Epidermal melanocyte (primary cell): ENCODE measurements at regions not wholly inside any gene's neighbourhood (a gene's known extent, or its start where the extent isn't known, plus 50 kb on each side); places are given as distances from the start of the nearest gene placed in this dataset.
A peak's percentile ranks its signal among the peaks of the same experiment; 100 is the strongest.
"Not testable (repeated sequence)": the region's sequence is repeated elsewhere in the genome, so short reads cannot be mapped to it uniquely, and the experiment has no call there.

Experiments used
- DNase-seq: peaks from one replicate; pipeline ENCODE4 v3.0.0; 2011; ENCODE audit warnings: low spot score; ENCODE audit not compliant: insufficient read length

- peak; percentile 53 for DNase-seq
These were observed 160.4 kb downstream of the CPEB2 start for GRCh38 chr4:15162465-15163283.

- DNase-seq = no peak
These were observed 161.0 kb downstream of the CPEB2 start for GRCh38 chr4:15163284-15163645.

DNA sequence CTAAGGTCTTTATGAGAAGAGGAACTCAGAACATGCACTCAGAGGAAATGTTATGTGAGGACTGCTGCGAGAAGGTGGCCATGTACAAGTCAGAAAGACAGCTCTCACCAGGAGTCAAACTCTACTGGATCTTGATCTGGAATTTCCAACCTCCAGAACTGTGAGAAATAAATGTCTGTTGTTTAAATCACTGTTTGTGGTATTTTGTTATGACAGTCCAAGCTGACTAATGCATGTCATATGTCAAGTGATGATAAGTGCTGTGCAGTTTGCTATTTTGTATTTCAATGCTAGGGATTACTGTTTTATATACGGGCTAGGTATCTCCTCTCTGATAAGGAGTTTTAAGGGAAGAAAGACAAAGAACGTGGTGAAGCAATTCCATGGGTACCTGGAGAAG, 162.3 kb downstream of the CPEB2 start:
- no peak for DNase-seq

GRCh38 chr4:15167743-15168142, 165.5 kb downstream of the CPEB2 start:
- DNase-seq = no peak

DNA sequence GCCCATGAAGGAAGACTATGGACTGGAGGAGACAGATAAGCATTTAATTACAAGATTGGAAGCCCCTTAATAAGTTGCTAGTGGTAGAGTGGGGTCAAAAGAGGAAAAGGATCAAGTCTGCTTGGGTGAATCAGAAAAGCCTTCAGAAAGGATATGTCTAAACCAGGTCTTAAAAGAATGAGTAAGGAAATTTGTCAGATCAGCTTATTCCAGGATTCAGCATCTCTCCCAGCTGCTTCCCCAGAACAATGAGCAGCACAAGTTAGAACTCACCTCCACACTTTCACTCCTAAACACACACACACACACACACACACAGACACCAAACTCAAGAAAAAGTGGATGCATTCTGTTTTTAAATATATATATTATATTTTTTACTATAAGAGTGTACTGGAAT, 166.5 kb downstream of the CPEB2 start:
- DNase-seq = no peak

- no peak for DNase-seq
These were observed 169.4 kb downstream of the CPEB2 start for GRCh38 chr4:15171725-15172124.

- no peak for DNase-seq
These were observed 171.0 kb downstream of the CPEB2 start for GRCh38 chr4:15173251-15173650.

GRCh38 chr4:15174168-15174567, 171.9 kb downstream of the CPEB2 start:
- not testable (repeated sequence) for DNase-seq

GRCh38 chr4:15179842-15180241, 177.6 kb downstream of the CPEB2 start:
- DNase-seq = not testable (repeated sequence)

GRCh38 chr4:15182600-15183220, 180.4 kb downstream of the CPEB2 start:
- no peak for DNase-seq

DNA sequence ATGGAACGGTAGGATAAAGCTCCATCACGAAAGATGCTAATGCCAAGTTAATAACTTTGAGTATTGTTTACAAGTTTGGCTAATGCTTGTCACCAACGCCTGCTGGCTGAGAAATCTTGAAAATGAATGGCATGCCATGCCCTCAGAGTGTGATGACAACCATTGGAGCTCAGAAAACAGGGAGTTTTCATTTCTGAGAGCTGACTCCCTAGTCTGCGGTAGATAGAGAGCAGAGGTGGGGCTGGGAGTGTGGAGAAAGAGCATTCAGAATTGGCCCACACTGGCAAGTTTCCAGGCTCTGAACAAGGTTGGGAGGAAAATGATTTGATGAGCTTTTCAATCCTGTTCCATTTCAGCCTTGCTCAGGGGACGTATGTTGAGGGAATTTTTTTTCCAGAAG, 183.9 kb downstream of the CPEB2 start:
- DNase-seq = no peak

DNA sequence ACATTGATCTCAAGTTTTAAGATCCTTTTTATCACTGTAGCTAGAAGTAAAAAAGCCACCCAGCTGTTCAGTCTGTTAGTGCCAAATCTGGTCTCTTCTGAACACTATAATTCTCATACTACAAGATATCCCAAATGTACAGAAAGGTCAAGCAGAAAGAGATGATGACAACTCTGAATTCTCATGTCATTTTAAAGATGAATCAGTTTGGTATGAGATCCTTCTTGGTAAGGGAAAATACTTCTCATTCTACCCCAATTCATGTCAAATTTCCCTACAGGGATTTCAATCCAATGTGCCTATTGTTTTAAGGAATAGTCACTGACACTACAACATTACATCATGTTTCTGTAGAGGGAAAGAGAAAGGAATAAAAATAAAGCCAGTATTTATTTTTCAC, 184.5 kb downstream of the CPEB2 start:
- DNase-seq = no peak

DNA sequence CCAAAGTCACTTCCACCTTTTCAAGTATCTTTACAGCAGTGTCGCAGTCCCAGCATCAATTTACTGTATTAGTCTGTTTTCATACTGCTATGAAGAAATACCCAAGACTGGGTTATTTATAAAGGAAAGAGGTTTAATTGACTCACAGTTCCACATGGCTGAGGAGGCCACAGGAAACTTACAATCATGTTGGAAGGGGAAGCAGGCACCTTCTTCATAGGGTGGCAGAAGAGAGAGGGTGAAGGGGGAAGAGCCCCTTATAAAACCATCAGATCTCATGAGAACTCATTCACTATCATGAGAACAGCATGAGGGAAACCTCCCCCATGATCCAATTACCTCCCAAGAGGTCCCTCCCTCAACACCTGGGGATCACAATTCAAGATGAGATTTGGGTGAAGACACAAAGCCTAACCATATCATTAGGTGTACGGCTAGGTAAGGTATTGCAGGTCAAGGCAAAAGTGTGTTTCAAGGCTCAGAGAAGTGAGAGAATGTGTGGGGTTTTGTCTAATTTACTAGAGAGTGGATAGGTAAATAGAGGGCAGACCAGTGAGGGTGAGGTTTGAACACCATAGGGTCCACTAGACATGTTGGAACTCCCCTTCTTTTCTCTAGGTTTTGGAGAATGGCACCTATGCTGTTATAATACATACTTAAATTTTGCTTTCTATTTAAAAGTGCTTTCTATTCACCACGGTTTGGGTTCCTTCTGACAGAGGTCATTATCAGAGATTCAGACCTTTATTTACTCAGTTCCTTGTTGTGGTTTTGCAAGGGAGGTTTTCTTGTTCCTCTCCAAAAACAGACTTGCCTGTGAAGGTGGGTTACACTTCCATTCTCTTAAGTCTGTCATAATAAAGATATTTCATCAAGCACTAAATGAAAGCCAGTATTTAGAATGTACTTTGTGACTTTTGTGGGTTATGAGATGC, 186.6 kb downstream of the CPEB2 start:
- no peak for DNase-seq

DNA sequence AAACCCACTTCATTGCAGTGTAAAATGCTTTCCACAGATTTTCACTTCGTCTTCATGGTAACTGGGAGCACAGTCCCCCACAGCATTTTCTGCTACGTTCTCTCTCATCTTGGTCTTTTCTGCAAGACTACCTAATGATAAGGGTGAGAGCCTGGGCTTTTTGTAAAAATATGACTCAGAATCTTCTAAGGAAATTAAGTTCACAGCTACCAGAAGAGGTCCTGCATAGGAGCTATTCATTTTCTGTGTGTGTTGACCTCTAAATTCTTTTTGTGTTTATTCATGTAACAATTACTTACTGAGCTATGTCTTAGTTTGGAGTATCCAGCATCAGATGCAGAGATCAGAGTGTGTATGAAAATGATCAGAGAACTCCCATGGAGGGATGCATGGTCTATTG, 192.2 kb downstream of the CPEB2 start:
- no peak for DNase-seq

DNA sequence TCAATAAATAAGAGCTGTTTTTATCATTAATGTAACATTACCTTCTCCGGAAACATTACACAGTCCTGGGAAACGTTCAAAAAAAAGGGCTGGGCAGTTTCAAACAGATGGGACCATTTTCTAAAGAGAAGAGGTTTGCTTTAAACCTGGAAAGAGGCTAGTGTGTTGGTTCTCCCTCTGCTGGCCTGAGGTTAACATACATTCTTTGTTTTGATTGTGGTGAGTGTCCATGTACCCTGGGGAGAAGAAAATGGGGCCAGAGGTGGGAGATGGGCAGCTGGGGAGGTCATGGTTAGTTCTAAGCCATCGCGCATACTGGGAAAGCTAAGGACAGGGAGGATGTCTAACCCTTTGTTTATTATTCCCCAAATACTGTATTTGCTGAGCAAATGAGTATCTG, 194.7 kb downstream of the CPEB2 start:
- peak; percentile 30 for DNase-seq

DNA sequence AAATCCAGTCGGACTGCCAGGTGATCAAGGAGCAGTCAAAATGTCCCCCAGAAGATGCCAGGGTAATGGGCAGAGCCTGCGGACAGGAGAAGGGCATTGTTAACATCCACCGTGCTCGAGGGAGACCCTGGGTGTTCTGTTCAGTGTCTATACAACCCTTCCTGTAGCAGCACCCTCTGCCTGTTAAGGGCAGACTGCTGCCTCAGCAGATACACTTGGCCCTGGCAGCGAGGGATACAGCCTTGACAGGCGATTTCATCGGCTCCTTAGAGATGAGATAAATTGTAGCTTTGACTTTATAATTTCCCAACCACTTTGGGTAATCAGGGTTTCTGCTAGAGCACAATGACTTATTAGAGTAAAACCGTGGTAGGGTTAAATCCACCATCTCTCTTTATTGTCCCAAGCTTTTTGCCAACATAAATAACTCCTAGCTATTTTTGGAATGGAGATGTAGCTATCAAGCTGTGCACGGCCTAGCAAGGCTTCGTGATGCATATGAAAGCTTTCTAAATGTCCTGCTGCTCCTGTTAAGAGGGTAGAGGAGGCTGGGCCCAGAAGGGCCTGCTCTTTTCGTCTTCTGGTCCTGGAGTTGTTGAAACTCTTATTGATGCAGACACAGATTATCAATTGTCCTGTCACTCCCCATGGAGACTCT, 195.9 kb downstream of the CPEB2 start:
- DNase-seq = no peak

- no peak for DNase-seq
These were observed 199.5 kb downstream of the CPEB2 start for GRCh38 chr4:15201782-15202181.

DNA sequence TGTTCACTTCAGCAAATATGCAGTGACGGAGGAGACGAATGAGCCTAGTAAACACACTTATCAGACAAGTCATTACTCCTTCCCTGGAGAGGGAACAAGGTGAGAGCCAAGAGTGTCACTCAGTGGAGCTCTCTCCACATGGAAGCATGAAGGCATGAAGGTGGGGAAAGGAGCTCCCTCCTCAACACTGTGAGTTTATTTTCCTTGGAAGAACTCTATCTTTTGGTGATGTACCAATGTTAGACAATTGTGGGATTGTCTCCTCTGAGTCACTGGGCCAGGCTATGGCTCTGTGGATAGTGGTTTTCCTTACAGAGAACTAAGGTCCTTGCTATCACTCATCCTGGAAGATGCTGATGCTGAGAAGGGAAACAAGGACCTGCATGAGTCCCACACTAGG, 200.2 kb downstream of the CPEB2 start:
- no peak for DNase-seq

DNA sequence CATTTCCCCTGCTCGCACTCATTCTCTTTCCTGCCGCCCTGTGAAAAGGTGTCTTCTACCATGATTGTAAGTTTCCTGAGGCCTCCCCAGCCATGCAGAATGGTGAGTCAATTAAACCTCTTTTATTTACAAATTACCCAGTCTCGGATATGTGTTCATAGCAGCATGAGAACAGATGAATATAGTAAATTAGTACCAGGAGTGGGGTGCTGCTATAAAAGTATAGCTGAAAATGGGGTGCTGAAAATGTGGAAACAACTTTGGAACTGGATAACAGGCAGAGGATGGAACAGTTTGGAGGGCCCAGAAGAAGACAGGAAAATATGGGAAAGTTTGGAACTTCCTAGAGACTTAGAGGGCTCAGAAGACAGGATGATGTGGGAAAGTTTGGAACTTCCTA, 204.2 kb downstream of the CPEB2 start:
- not testable (repeated sequence) for DNase-seq

GRCh38 chr4:15213302-15213970, 211.2 kb downstream of the CPEB2 start:
- no peak for DNase-seq

DNA sequence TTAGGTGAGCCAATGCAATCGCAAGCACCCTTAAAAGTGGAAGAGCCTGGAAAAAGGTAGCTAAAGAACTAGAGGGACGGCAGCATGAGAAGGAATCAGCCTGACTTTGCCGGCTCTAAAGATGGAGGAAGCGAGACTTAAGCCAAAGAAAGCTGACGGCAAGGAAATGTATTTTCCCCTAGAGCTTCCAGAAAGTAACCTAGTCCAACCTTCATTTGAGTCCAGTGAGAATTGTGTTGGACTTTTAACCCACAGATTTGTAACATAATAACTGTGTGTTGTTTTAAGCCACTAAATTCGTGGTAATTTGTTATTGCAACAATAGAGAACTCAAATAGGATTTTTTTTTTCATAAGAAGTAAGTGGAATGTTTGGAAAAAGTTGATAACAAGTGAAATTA, 212.7 kb upstream of the C1QTNF7 start:
- DNase-seq = no peak
